ENCODE measurements at regions not wholly inside any gene's neighbourhood (a gene's known extent, or its start where the extent isn't known, plus 50 kb on each side); places are given as distances from the start of the nearest gene placed in this dataset.

DNA sequence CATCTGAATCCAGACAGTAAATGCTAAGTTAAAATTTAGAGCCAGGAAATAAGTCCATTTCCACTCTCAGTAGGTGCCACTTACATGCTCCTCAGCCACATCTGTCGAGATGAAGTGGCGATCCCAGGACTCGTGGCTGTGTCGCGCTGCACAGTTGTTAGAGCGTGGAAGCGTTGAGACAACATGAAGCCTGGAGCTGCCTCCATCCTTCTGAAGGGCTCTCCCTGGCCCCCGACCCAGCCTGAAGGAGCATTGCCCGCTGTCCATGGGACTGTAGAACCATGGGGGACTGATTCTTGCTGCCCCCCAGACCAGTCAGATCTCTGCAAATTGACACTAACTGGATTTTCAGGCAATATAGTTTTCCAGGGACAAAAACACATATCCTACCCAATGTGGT lies 58.9 kb downstream of the IRX1 start:
- H3K4me1 ChIP-seq (ENCODE audit: control insufficient read depth in 1 of 2, insufficient read depth in 2 of 2, low read length in 2 of 2), result no peaks in the 10 kb centered on the region
- no peak for DNase-seq
- ATAC-seq (ENCODE audit: low FRiP score), result no peak
- intact Hi-C loops (cut with DNase I), result no loop called here
- H3K9me3 ChIP-seq (ENCODE audit: control insufficient read depth, low read length), result no peaks in the 10 kb centered on the region
- no peak overlapping the region for H3K4me3 ChIP-seq (ENCODE audit: low read length in 2 of 2)
- H3K27me3 ChIP-seq (ENCODE audit: control insufficient read depth in 1 of 2, insufficient read depth in 2 of 2, low read length in 1 of 2), result no peaks in the 10 kb centered on the region
- H3K36me3 ChIP-seq (ENCODE audit: control insufficient read depth in 1 of 2, insufficient read depth in 2 of 2, low read length in 1 of 2), result no peaks in the 10 kb centered on the region
- WGBS, 2 donors, result 89 to 91% methylated on average over 9 of the region's 9 CpGs
- no peak overlapping the region for H3K27ac ChIP-seq (ENCODE audit: low read depth in 1 of 2, low read length in 2 of 2)

DNA sequence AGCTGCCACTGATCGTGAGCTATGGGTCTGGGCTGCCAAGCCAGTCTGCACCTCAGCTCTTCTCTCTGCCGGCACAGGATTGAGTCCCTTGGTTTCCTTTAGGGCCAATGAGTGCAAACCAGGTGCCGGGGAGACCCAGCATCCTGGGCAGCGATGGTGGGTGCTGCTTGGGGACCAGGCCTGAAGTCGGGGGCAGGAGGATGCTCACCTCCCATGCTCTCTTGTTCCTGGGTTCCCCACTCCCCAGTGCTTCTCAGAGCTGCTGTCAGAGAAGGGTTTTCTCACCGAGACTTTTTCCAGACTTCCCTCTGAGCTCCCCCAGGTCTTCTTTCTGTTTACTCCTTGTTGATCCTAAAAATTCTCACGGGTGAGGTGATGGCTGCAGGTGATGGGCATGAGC lies 61.2 kb downstream of the IRX1 start:
- ATAC-seq (ENCODE audit: low FRiP score) (no peak), DNase-seq (no peak)
- Histone ChIP-seq H3K27me3 (ENCODE audit: control insufficient read depth in 1 of 2, insufficient read depth in 2 of 2, low read length in 1 of 2) (no peaks in the 10 kb centered on the region), H3K36me3 (ENCODE audit: control insufficient read depth in 1 of 2, insufficient read depth in 2 of 2, low read length in 1 of 2) (no peaks in the 10 kb centered on the region), H3K4me1 (ENCODE audit: control insufficient read depth in 1 of 2, insufficient read depth in 2 of 2, low read length in 2 of 2) (no peaks in the 10 kb centered on the region), H3K9me3 (ENCODE audit: control insufficient read depth, low read length) (no peaks in the 10 kb centered on the region), H3K4me3 (ENCODE audit: low read length in 2 of 2) (no peak overlapping the region), H3K27ac (ENCODE audit: low read depth in 1 of 2, low read length in 2 of 2) (no peak overlapping the region)
- intact Hi-C loops (cut with DNase I), result no loop called here
- 73 to 78% methylated on average over 7 of the region's 7 CpGs for WGBS, 2 donors

- intact Hi-C loops (cut with DNase I), result no loop called here
- DNase-seq (no peak), ATAC-seq (ENCODE audit: low FRiP score) (no peak)
- Histone ChIP-seq H3K36me3 (ENCODE audit: control insufficient read depth in 1 of 2, insufficient read depth in 2 of 2, low read length in 1 of 2) (no peaks in the 10 kb centered on the region), H3K27ac (ENCODE audit: low read depth in 1 of 2, low read length in 2 of 2) (no peak overlapping the region), H3K4me1 (ENCODE audit: control insufficient read depth in 1 of 2, insufficient read depth in 2 of 2, low read length in 2 of 2) (no peaks in the 10 kb centered on the region), H3K4me3 (ENCODE audit: low read length in 2 of 2) (no peak overlapping the region), H3K9me3 (ENCODE audit: control insufficient read depth, low read length) (no peaks in the 10 kb centered on the region), H3K27me3 (ENCODE audit: control insufficient read depth in 1 of 2, insufficient read depth in 2 of 2, low read length in 1 of 2) (no peaks in the 10 kb centered on the region)
- WGBS, 2 donors, result 75 to 82% methylated on average over 18 of the region's 18 CpGs
Observed at GRCh38 chr5:3657364-3658022, 61.9 kb downstream of the IRX1 start.

- ATAC-seq (ENCODE audit: low FRiP score), result no peak
- Histone ChIP-seq H3K4me3 (ENCODE audit: low read length in 2 of 2) (no peak overlapping the region), H3K27ac (ENCODE audit: low read depth in 1 of 2, low read length in 2 of 2) (no peak overlapping the region), H3K4me1 (ENCODE audit: control insufficient read depth in 1 of 2, insufficient read depth in 2 of 2, low read length in 2 of 2) (no peaks in the 10 kb centered on the region), H3K27me3 (ENCODE audit: control insufficient read depth in 1 of 2, insufficient read depth in 2 of 2, low read length in 1 of 2) (no peaks in the 10 kb centered on the region), H3K9me3 (ENCODE audit: control insufficient read depth, low read length) (no peaks in the 10 kb centered on the region), H3K36me3 (ENCODE audit: control insufficient read depth in 1 of 2, insufficient read depth in 2 of 2, low read length in 1 of 2) (no peaks in the 10 kb centered on the region)
- 91 to 92% methylated on average over 10 of the region's 10 CpGs for WGBS, 2 donors
- intact Hi-C loops (cut with DNase I), result no loop called here
- DNase-seq, result no peak
Observed at GRCh38 chr5:3658929-3659328, 63.3 kb downstream of the IRX1 start.

DNA sequence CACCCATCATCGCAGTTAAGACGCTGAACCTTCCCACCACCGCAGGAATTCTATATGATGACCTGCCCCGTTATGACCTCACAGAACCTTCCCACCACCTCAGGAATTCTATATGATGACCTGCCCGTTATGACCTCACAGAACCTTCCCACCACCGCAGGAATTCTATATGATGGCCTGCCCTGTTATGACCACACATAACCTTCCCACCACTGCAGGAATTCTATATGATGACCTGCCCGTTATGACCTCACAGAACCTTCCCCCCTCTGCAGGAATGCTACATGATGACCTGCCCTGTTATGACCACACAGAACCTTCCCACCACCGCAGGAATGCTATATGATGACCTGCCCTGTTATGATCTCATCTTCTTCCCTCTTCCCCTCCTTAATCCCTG lies 64.3 kb downstream of the IRX1 start:
- H3K27me3 ChIP-seq (ENCODE audit: control insufficient read depth in 1 of 2, insufficient read depth in 2 of 2, low read length in 1 of 2), result no peaks in the 10 kb centered on the region
- no peak overlapping the region for H3K27ac ChIP-seq (ENCODE audit: low read depth in 1 of 2, low read length in 2 of 2)
- H3K4me1 ChIP-seq (ENCODE audit: control insufficient read depth in 1 of 2, insufficient read depth in 2 of 2, low read length in 2 of 2), result no peaks in the 10 kb centered on the region
- H3K4me3 ChIP-seq (ENCODE audit: low read length in 2 of 2), result no peak overlapping the region
- 80 to 83% methylated on average over 8 of the region's 8 CpGs for WGBS, 2 donors
- no peak for DNase-seq
- H3K9me3 ChIP-seq (ENCODE audit: control insufficient read depth, low read length), result no peaks in the 10 kb centered on the region
- ATAC-seq (ENCODE audit: low FRiP score), result peak; percentile 66
- no peaks in the 10 kb centered on the region for H3K36me3 ChIP-seq (ENCODE audit: control insufficient read depth in 1 of 2, insufficient read depth in 2 of 2, low read length in 1 of 2)
- intact Hi-C loops (cut with DNase I), result no loop called here

- Histone ChIP-seq H3K27me3 (ENCODE audit: control insufficient read depth in 1 of 2, insufficient read depth in 2 of 2, low read length in 1 of 2) (no peaks in the 10 kb centered on the region), H3K4me1 (ENCODE audit: control insufficient read depth in 1 of 2, insufficient read depth in 2 of 2, low read length in 2 of 2) (no peaks in the 10 kb centered on the region), H3K4me3 (ENCODE audit: low read length in 2 of 2) (no peak overlapping the region), H3K27ac (ENCODE audit: low read depth in 1 of 2, low read length in 2 of 2) (no peak overlapping the region), H3K9me3 (ENCODE audit: control insufficient read depth, low read length) (no peaks in the 10 kb centered on the region), H3K36me3 (ENCODE audit: control insufficient read depth in 1 of 2, insufficient read depth in 2 of 2, low read length in 1 of 2) (no peaks in the 10 kb centered on the region)
- DNase-seq, result no peak
- WGBS, 2 donors, result 84 to 85% methylated on average over 4 of the region's 4 CpGs
- ATAC-seq (ENCODE audit: low FRiP score), result no peak
- intact Hi-C loops (cut with DNase I), result no loop called here
Observed at GRCh38 chr5:3660630-3661029, 65.0 kb downstream of the IRX1 start.

GRCh38 chr5:3661755-3662296 lies 66.2 kb downstream of the IRX1 start:
- ATAC-seq (ENCODE audit: low FRiP score), result no peak
- Histone ChIP-seq H3K4me1 (ENCODE audit: control insufficient read depth in 1 of 2, insufficient read depth in 2 of 2, low read length in 2 of 2) (no peaks in the 10 kb centered on the region), H3K36me3 (ENCODE audit: control insufficient read depth in 1 of 2, insufficient read depth in 2 of 2, low read length in 1 of 2) (no peaks in the 10 kb centered on the region), H3K27ac (ENCODE audit: low read depth in 1 of 2, low read length in 2 of 2) (no peak overlapping the region), H3K9me3 (ENCODE audit: control insufficient read depth, low read length) (no peaks in the 10 kb centered on the region), H3K4me3 (ENCODE audit: low read length in 2 of 2) (no peak overlapping the region), H3K27me3 (ENCODE audit: control insufficient read depth in 1 of 2, insufficient read depth in 2 of 2, low read length in 1 of 2) (no peaks in the 10 kb centered on the region)
- 63 to 65% methylated on average over 4 of the region's 4 CpGs for WGBS, 2 donors
- no peak for DNase-seq
- intact Hi-C loops (cut with DNase I), result no loop called here

DNA sequence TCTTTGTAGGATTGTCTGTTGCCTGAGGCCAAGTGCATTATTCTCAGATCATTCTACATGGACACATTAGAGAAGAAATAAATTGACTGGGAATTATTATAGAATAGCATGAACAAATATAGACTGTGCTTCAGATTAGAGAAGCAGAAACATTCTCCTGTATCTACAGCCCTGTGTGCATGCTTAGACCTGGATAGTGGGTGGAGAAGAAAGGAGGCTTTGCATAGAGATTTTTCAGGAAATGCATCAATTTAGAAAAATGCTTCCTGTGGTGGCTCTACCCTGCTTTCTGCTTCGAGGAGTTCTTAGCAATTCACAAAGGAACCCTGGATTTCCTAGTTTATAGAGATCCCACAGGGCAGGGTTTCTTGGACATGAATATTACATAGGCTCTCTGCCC lies 66.7 kb downstream of the IRX1 start:
- H3K4me1 ChIP-seq (ENCODE audit: control insufficient read depth in 1 of 2, insufficient read depth in 2 of 2, low read length in 2 of 2), result no peaks in the 10 kb centered on the region
- no peak overlapping the region for H3K27ac ChIP-seq (ENCODE audit: low read depth in 1 of 2, low read length in 2 of 2)
- 30 to 33% methylated on average over 1 of the region's 1 CpG for WGBS, 2 donors
- no peaks in the 10 kb centered on the region for H3K9me3 ChIP-seq (ENCODE audit: control insufficient read depth, low read length)
- H3K36me3 ChIP-seq (ENCODE audit: control insufficient read depth in 1 of 2, insufficient read depth in 2 of 2, low read length in 1 of 2), result no peaks in the 10 kb centered on the region
- intact Hi-C loops (cut with DNase I), result no loop called here
- H3K27me3 ChIP-seq (ENCODE audit: control insufficient read depth in 1 of 2, insufficient read depth in 2 of 2, low read length in 1 of 2), result no peaks in the 10 kb centered on the region
- ATAC-seq (ENCODE audit: low FRiP score) (no peak), DNase-seq (no peak)
- H3K4me3 ChIP-seq (ENCODE audit: low read length in 2 of 2), result no peak overlapping the region

- H3K27me3 ChIP-seq (ENCODE audit: control insufficient read depth in 1 of 2, insufficient read depth in 2 of 2, low read length in 1 of 2), result no peaks in the 10 kb centered on the region
- no peak overlapping the region for H3K4me3 ChIP-seq (ENCODE audit: low read length in 2 of 2)
- 59 to 60% methylated on average over 3 of the region's 3 CpGs for WGBS, 2 donors
- peaks cover 2% of the 10 kb centered on the region for H3K9me3 ChIP-seq (ENCODE audit: control insufficient read depth, low read length)
- no peak overlapping the region for H3K27ac ChIP-seq (ENCODE audit: low read depth in 1 of 2, low read length in 2 of 2)
- no peak for ATAC-seq (ENCODE audit: low FRiP score)
- no peak for DNase-seq
- intact Hi-C loops (cut with DNase I), result no loop called here
- no peaks in the 10 kb centered on the region for H3K4me1 ChIP-seq (ENCODE audit: control insufficient read depth in 1 of 2, insufficient read depth in 2 of 2, low read length in 2 of 2)
- no peaks in the 10 kb centered on the region for H3K36me3 ChIP-seq (ENCODE audit: control insufficient read depth in 1 of 2, insufficient read depth in 2 of 2, low read length in 1 of 2)
Observed at GRCh38 chr5:3671337-3671736, 75.7 kb downstream of the IRX1 start.
